Vagina (tissue), 2 donors: ENCODE measurements at regions not wholly inside any gene's neighbourhood (a gene's known extent, or its start where the extent isn't known, plus 50 kb on each side); places are given as distances from the start of the nearest gene placed in this dataset.

Experiments
- DNase-seq, 2 donors: peaks; one replicate each; pipeline ENCODE4 v3.0.0-alpha.2; 2017; ENCODE audit errors: extremely low spot score in 2 of 2
- H3K27ac ChIP-seq: fragments of 200-600 bp; sonication (generic); one replicate; pipeline ENCODE4 v1.5.1; 2019
- H3K27me3 ChIP-seq: fragments of 200-600 bp; sonication (generic); one replicate; pipeline ENCODE4 v1.5.1; 2019
- H3K36me3 ChIP-seq, 2 donors: fragments of 200-600 bp; sonication (generic); one replicate each; pipeline ENCODE4 v1.5.1; 2017 to 2019
- H3K4me1 ChIP-seq: fragments of 200-600 bp; sonication (generic); one replicate; pipeline ENCODE4 v1.5.1; 2019
- H3K4me3 ChIP-seq, 2 donors: fragments of 200-600 bp; sonication (generic); 1 replicate in 1 of 2; 2 replicates in 1 of 2; pipeline ENCODE4 v1.5.1; 2016 to 2019
- H3K9me3 ChIP-seq: fragments of 200-600 bp; sonication (generic); one replicate; pipeline ENCODE4 v1.5.1; 2019
- CTCF ChIP-seq, 3 experiments: fragments of 450-650 bp in 2 of 3; fragments of 200-600 bp in 1 of 3; sonication (generic) in 1 of 3; IDR thresholded peaks; one replicate each; pipeline ENCODE4 v1.5.1; 2017 to 2019; ENCODE audit warnings: antibody characterized with exemption in 3 of 3, mild to moderate bottlenecking in 2 of 3, moderate library complexity in 2 of 3
- POLR2A ChIP-seq, 2 donors: fragments of 450-650 bp; IDR thresholded peaks; one replicate each; pipeline ENCODE4 v1.6.1; 2017; ENCODE audit warnings: antibody characterized with exemption in 2 of 2, mild to moderate bottlenecking in 2 of 2, moderate library complexity in 2 of 2
- POLR2AphosphoS5 ChIP-seq, 2 donors: sonication (generic); formaldehyde crosslinking; IDR thresholded peaks; one replicate each; pipeline ENCODE4 v1.9.0; 2017; ENCODE audit warnings: antibody characterized with exemption in 2 of 2, mild to moderate bottlenecking in 2 of 2, low read depth in 1 of 2; ENCODE audit not compliant: insufficient read depth in 1 of 2
- intact Hi-C: fragments of 100-400 bp; cut with DNase I; formaldehyde crosslinking; loops from one replicate; pipeline ENCODE4 v1.15.1; 2023

- H3K4me1 ChIP-seq: no peaks in the 10 kb centered on the region
Observed at GRCh38 chr2:212745359-212745758, 206.8 kb upstream of the ERBB4 start.

DNA sequence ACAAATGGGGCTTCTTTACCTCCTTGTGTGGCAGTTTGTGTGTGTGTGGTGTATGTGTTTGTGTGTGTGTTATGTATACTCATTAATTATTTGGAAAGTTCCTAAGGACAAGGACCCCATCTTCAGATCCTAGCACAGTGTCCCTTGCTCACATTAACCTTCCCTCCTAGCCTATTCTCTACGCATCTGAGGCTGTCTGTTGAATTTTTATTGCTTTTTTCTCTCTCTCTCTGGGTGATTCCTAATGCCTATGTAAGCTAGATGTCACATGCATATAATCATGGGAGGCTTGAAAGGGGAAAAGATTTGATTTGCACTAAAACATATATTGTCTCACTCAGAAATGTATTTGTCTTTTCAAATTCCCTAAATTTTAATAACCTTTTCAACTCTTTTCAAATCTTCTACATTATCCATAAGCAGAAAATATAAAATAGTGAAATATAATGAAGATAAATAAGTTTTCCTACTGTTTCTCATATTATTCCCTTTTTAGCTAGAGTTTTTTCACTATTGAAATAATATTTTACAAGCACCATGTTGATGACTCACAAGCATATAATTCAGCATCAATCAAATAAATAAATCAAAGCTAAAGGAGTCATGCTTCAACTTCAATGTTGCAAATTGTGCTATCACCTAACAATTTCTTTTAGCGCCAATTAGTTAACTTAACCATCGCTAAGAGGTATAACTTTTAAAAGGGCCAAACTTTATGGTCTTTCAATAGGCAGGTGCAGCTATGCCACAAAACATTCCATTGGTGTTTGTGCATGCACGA, 199.0 kb upstream of the ERBB4 start:
- intact Hi-C loops: no loop called here
- DNase-seq: no peak
- TF ChIP-seq CTCF (IDR thresholded peaks at IDR 0.05): no peak
- TF ChIP-seq POLR2A (IDR thresholded peaks at IDR 0.05): no peak
- no peak for TF ChIP-seq POLR2AphosphoS5 (IDR thresholded peaks at IDR 0.05; ENCODE audit: insufficient read depth in 1 of 2, low read depth in 1 of 2)

More at GRCh38 chr2:212745359-212745758, 206.8 kb upstream of the ERBB4 start:
- Histone ChIP-seq H3K27me3 (no peaks in the 10 kb centered on the region), H3K36me3 (no peaks in the 10 kb centered on the region), H3K4me3 (no peak overlapping the region), H3K27ac (no peak overlapping the region), H3K9me3 (no peaks in the 10 kb centered on the region)
- intact Hi-C loops: no loop called here
- no peak for DNase-seq
- TF ChIP-seq POLR2AphosphoS5 (IDR thresholded peaks at IDR 0.05; ENCODE audit: insufficient read depth in 1 of 2, low read depth in 1 of 2) (no peak), POLR2A (IDR thresholded peaks at IDR 0.05) (no peak), CTCF (IDR thresholded peaks at IDR 0.05) (no peak)

DNA sequence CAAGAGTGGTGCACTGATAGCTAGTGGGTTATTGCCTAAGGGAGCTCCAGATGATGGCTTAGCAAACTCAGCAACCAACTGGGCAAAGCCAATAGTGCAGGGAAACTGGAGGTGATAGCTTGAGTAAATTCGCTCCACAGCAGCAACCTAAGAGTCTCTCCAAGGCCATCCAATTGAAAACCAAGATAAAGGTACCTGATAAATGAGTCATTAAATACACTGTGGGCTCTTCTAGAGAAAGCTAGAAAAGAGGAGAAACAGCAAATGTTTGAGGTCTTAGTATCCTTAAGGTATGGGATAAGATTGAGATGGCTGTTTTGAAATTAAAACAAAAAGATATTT, 197.8 kb upstream of the ERBB4 start:
- Histone ChIP-seq H3K27ac (no peak overlapping the region), H3K9me3 (no peaks in the 10 kb centered on the region), H3K36me3 (no peaks in the 10 kb centered on the region), H3K27me3 (no peaks in the 10 kb centered on the region), H3K4me1 (no peaks in the 10 kb centered on the region), H3K4me3 (no peak overlapping the region)
- intact Hi-C loops: no loop called here
- DNase-seq: no peak
- TF ChIP-seq POLR2A (IDR thresholded peaks at IDR 0.05) (no peak), POLR2AphosphoS5 (IDR thresholded peaks at IDR 0.05; ENCODE audit: insufficient read depth in 1 of 2, low read depth in 1 of 2) (no peak), CTCF (IDR thresholded peaks at IDR 0.05) (no peak)

More for the DNA sequence above, 199.0 kb upstream of the ERBB4 start:
- H3K27ac ChIP-seq: no peak overlapping the region
- H3K27me3 ChIP-seq: no peaks in the 10 kb centered on the region
- no peaks in the 10 kb centered on the region for H3K36me3 ChIP-seq
- H3K4me3 ChIP-seq: no peak overlapping the region
- H3K4me1 ChIP-seq: no peaks in the 10 kb centered on the region
- no peaks in the 10 kb centered on the region for H3K9me3 ChIP-seq

GRCh38 chr2:212733273-212733672, 194.7 kb upstream of the ERBB4 start:
- Histone ChIP-seq H3K9me3 (no peaks in the 10 kb centered on the region), H3K4me3 (no peak overlapping the region), H3K4me1 (no peaks in the 10 kb centered on the region), H3K27ac (no peak overlapping the region), H3K27me3 (no peaks in the 10 kb centered on the region), H3K36me3 (no peaks in the 10 kb centered on the region)
- intact Hi-C loops: no loop called here
- no peak for TF ChIP-seq POLR2AphosphoS5 (IDR thresholded peaks at IDR 0.05; ENCODE audit: insufficient read depth in 1 of 2, low read depth in 1 of 2)
- DNase-seq: no peak

DNA sequence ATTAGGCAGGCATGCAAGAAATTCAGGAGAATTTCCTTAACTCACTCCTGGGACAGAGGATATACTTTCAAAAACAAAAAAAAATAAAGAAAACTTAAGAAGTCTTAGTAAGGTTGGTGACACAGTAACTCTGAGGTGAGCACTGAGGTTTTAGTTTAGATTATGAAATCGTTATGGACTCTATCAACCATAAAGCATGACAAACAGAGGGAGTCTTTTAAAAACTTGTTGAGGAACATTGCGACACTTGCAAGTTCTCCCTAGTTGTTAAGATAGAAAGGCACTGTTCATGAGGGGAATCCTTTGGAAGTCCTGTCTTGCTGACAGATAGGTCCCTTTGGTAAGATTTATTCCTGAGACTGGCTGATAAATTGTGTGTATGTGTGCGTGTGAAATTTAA, 194.3 kb upstream of the ERBB4 start:
- no peak for DNase-seq
- intact Hi-C loops: no loop called here
- H3K4me3 ChIP-seq: no peak overlapping the region
- no peak overlapping the region for H3K27ac ChIP-seq
- TF ChIP-seq CTCF (IDR thresholded peaks at IDR 0.05): no peak
- TF ChIP-seq POLR2A (IDR thresholded peaks at IDR 0.05): no peak
- no peak for TF ChIP-seq POLR2AphosphoS5 (IDR thresholded peaks at IDR 0.05; ENCODE audit: insufficient read depth in 1 of 2, low read depth in 1 of 2)
- no peaks in the 10 kb centered on the region for H3K36me3 ChIP-seq
- no peaks in the 10 kb centered on the region for H3K9me3 ChIP-seq
- H3K4me1 ChIP-seq: no peaks in the 10 kb centered on the region
- H3K27me3 ChIP-seq: no peaks in the 10 kb centered on the region
